ENCODE measurements at regions not wholly inside any gene's neighbourhood (a gene's known extent, or its start where the extent isn't known, plus 50 kb on each side); places are given as distances from the start of the nearest gene placed in this dataset.

GRCh38 chr3:25894101-25894500, 104.2 kb downstream of the OXSM start:
- TF ChIP-seq, protein P1, sequence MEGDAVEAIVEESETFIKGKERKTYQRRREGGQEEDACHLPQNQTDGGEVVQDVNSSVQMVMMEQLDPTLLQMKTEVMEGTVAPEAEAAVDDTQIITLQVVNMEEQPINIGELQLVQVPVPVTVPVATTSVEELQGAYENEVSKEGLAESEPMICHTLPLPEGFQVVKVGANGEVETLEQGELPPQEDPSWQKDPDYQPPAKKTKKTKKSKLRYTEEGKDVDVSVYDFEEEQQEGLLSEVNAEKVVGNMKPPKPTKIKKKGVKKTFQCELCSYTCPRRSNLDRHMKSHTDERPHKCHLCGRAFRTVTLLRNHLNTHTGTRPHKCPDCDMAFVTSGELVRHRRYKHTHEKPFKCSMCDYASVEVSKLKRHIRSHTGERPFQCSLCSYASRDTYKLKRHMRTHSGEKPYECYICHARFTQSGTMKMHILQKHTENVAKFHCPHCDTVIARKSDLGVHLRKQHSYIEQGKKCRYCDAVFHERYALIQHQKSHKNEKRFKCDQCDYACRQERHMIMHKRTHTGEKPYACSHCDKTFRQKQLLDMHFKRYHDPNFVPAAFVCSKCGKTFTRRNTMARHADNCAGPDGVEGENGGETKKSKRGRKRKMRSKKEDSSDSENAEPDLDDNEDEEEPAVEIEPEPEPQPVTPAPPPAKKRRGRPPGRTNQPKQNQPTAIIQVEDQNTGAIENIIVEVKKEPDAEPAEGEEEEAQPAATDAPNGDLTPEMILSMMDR (IDR thresholded peaks at IDR 0.05), result no peak
- TF ChIP-seq POLR2A (IDR thresholded peaks at IDR 0.05) (no peak), POLR2AphosphoS5 (IDR thresholded peaks at IDR 0.05; ENCODE audit: insufficient read depth in 1 of 2, low read depth in 1 of 2) (no peak)

All from vagina (tissue), 2 donors.